Keratinocyte (primary cell): ENCODE measurements at regions not wholly inside any gene's neighbourhood (a gene's known extent, or its start where the extent isn't known, plus 50 kb on each side); places are given as distances from the start of the nearest gene placed in this dataset.
A peak's percentile ranks its signal among the peaks of the same experiment; 100 is the strongest.

Experiments
- DNase-seq: peaks from one replicate; pipeline ENCODE4 v3.0.0-alpha.2; 2011; ENCODE audit warnings: low read depth, missing footprints, low spot score
- FAIRE-seq: peaks from 2 replicates; lab custom pipeline; 2011; peaks lifted over from hg19 to GRCh38; lab: Jason Lieb, UNC
- H2AFZ ChIP-seq: 2 replicates; pipeline ENCODE4 v1.6.0; 2012; ENCODE audit warnings: low read length, control low read depth, inconsistent platforms; ENCODE audit not compliant: control insufficient read depth
- H3K27ac ChIP-seq: 2 replicates; pipeline ENCODE4 v1.5.1; 2011; ENCODE audit warnings: low read length; ENCODE audit not compliant: control insufficient read depth, insufficient read depth
- H3K27me3 ChIP-seq: 3 replicates; pipeline ENCODE4 v1.6.0; 2011; ENCODE audit warnings: low read length; ENCODE audit not compliant: control insufficient read depth, insufficient read depth; ENCODE audit errors: extremely low read depth
- H3K36me3 ChIP-seq, 2 experiments: 2 replicates in 1 of 2; 3 replicates in 1 of 2; pipeline ENCODE4 v1.5.1; 2011; ENCODE audit warnings: low read length in 2 of 2, mild to moderate bottlenecking in 1 of 2; ENCODE audit not compliant: control insufficient read depth in 2 of 2, insufficient read depth in 2 of 2; ENCODE audit errors: extremely low read depth in 1 of 2
- H3K4me1 ChIP-seq: 3 replicates; pipeline ENCODE4 v1.5.1; 2011; ENCODE audit warnings: low read length; ENCODE audit not compliant: control insufficient read depth, insufficient read depth; ENCODE audit errors: extremely low read depth
- H3K4me2 ChIP-seq: 3 replicates; pipeline ENCODE4 v1.6.0; 2011; ENCODE audit warnings: low read depth, low read length; ENCODE audit not compliant: control insufficient read depth, insufficient read depth; ENCODE audit errors: extremely low read depth
- H3K4me3 ChIP-seq, 3 experiments: fragments of 200-600 bp in 1 of 3; sonication (generic) in 1 of 3; 2 replicates in 2 of 3; 3 replicates in 1 of 3; pipeline ENCODE4 v1.5.1; 2011 to 2016; ENCODE audit warnings: low read length in 3 of 3, mild to moderate bottlenecking in 3 of 3, control low read depth in 2 of 3, inconsistent platforms in 1 of 3, low read depth in 1 of 3, mixed read lengths in 1 of 3, mixed run types in 1 of 3, moderate library complexity in 1 of 3; ENCODE audit not compliant: control insufficient read depth in 2 of 3, insufficient read depth in 2 of 3; ENCODE audit errors: extremely low read depth in 1 of 3
- H3K79me2 ChIP-seq: 2 replicates; pipeline ENCODE4 v1.6.0; 2012; ENCODE audit warnings: low read length; ENCODE audit not compliant: control insufficient read depth, insufficient read depth
- H3K9ac ChIP-seq: 3 replicates; pipeline ENCODE4 v1.6.0; 2011; ENCODE audit warnings: low read length; ENCODE audit not compliant: control insufficient read depth, insufficient read depth; ENCODE audit errors: extremely low read depth
- H3K9me1 ChIP-seq: 3 replicates; pipeline ENCODE4 v1.6.0; 2011; ENCODE audit warnings: low read length; ENCODE audit not compliant: control insufficient read depth, insufficient read depth; ENCODE audit errors: extremely low read depth
- H3K9me3 ChIP-seq: 2 replicates; pipeline ENCODE4 v1.5.1; 2012; ENCODE audit warnings: low read depth, low read length; ENCODE audit not compliant: control insufficient read depth
- H4K20me1 ChIP-seq: 3 replicates; pipeline ENCODE4 v1.6.0; 2011; ENCODE audit warnings: low read length; ENCODE audit not compliant: control insufficient read depth, insufficient read depth; ENCODE audit errors: extremely low read depth
- CTCF ChIP-seq, 3 experiments: IDR thresholded peaks in 1 of 3; conservative IDR thresholded peaks in 1 of 3; optimal IDR thresholded peaks in 1 of 3; 2 replicates in 2 of 3; 3 replicates in 1 of 3; pipeline versions ENCODE3 to v1.5.1; 2011; ENCODE audit warnings: low read length in 3 of 3, mild to moderate bottlenecking in 3 of 3, moderate library complexity in 2 of 3, control low read depth in 1 of 3, inconsistent platforms in 1 of 3; ENCODE audit not compliant: insufficient read depth in 2 of 3; ENCODE audit errors: extremely low read depth in 1 of 3
- EZH2 ChIP-seq: IDR thresholded peaks from one replicate; pipeline ENCODE4 v1.6.1; 2012; ENCODE audit warnings: inconsistent platforms, mild to moderate bottlenecking, low read length, moderate library complexity
- dilution Hi-C: fragments of 300-500 bp; cut with MboI; formaldehyde crosslinking; loops from one replicate; pipeline ENCODE4 v1.7.0; 2020; ENCODE audit warnings: low sequenced_read_pairs; ENCODE audit not compliant: extremely low pct_ligation_motif_present

- dilution Hi-C loops, result no loop called here
- Histone ChIP-seq H3K4me1 (peaks cover 35% of the 10 kb centered on the region), H3K27ac (no peak overlapping the region), H3K9me3 (no peaks in the 10 kb centered on the region), H3K4me2 (no peak overlapping the region), H3K79me2 (no peaks in the 10 kb centered on the region), H3K9me1 (no peaks in the 10 kb centered on the region), H3K4me3 (no peak overlapping the region), H2AFZ (no peak overlapping the region), H3K27me3 (no peaks in the 10 kb centered on the region), H3K36me3 (no peaks in the 10 kb centered on the region), H3K9ac (no peak overlapping the region), H4K20me1 (no peaks in the 10 kb centered on the region)
- FAIRE-seq, result peak; percentile 94
- TF ChIP-seq EZH2, result no peak
- TF ChIP-seq CTCF (optimal IDR thresholded peaks at IDR 0.05 in 1 of 3, IDR thresholded peaks at IDR 0.05 in 1 of 3, conservative IDR thresholded peaks at IDR 0.05 in 1 of 3; ENCODE audit: extremely low read depth in 1 of 3, insufficient read depth in 2 of 3, low read length in 3 of 3), result peak; percentile 50 to 93 (median 75)
- DNase-seq, result peak; percentile 26
Measured at GRCh38 chr10:91694170-91694794, 61.4 kb upstream of the PPP1R3C start.

- FAIRE-seq (no peak), DNase-seq (no peak)
- Histone ChIP-seq H4K20me1 (no peaks in the 10 kb centered on the region), H3K4me3 (no peak overlapping the region), H3K9me1 (no peaks in the 10 kb centered on the region), H3K36me3 (no peaks in the 10 kb centered on the region), H3K27ac (peak overlapping the region; percentile 96), H3K27me3 (no peaks in the 10 kb centered on the region), H2AFZ (no peak overlapping the region), H3K4me2 (peak overlapping the region; percentile 70), H3K9me3 (no peaks in the 10 kb centered on the region), H3K79me2 (no peaks in the 10 kb centered on the region), H3K4me1 (peaks cover 41% of the 10 kb centered on the region), H3K9ac (peak overlapping the region; percentile 73)
- TF ChIP-seq EZH2 (no peak), CTCF (optimal IDR thresholded peaks at IDR 0.05 in 1 of 3, IDR thresholded peaks at IDR 0.05 in 1 of 3, conservative IDR thresholded peaks at IDR 0.05 in 1 of 3; ENCODE audit: extremely low read depth in 1 of 3, insufficient read depth in 2 of 3, low read length in 3 of 3) (no peak)
- dilution Hi-C loops, result no loop called here
Measured at GRCh38 chr10:91691981-91692380, 59.1 kb upstream of the PPP1R3C start.
